Coronary artery (tissue), 2 donors: ENCODE measurements at regions not wholly inside any gene's neighbourhood (a gene's known extent, or its start where the extent isn't known, plus 50 kb on each side); places are given as distances from the start of the nearest gene placed in this dataset.

Experiments
- DNase-seq: peaks from one replicate; pipeline ENCODE4 v3.0.0-alpha.2; 2017; ENCODE audit warnings: low spot score
- H3K27ac ChIP-seq, 2 donors: fragments of 200-600 bp; sonication (generic); one replicate each; pipeline ENCODE4 v1.5.1; 2016 to 2019
- H3K4me3 ChIP-seq: fragments of 200-600 bp; sonication (generic); 2 replicates; pipeline ENCODE4 v1.5.1; 2016; ENCODE audit warnings: mild to moderate bottlenecking, moderate library complexity
- CTCF ChIP-seq: fragments of 200-600 bp; sonication (generic); IDR thresholded peaks from one replicate; pipeline ENCODE4 v1.5.1; 2019; ENCODE audit warnings: antibody characterized with exemption

GRCh38 chr7:118449797-118450567, 225.5 kb downstream of the ANKRD7 start:
- H3K4me3 ChIP-seq: no peak overlapping the region
- TF ChIP-seq CTCF: no peak
- H3K27ac ChIP-seq: no peak overlapping the region
- DNase-seq: no peak

- no peak overlapping the region for H3K27ac ChIP-seq
These were observed 227.6 kb downstream of the ANKRD7 start for GRCh38 chr7:118452128-118452527.

GRCh38 chr7:118467381-118467780, 242.9 kb downstream of the ANKRD7 start:
- TF ChIP-seq CTCF: no peak
- no peak for DNase-seq
- no peak overlapping the region for H3K4me3 ChIP-seq
- H3K27ac ChIP-seq: no peak overlapping the region

More at GRCh38 chr7:118452128-118452527, 227.6 kb downstream of the ANKRD7 start:
- H3K4me3 ChIP-seq: no peak overlapping the region
- TF ChIP-seq CTCF: no peak
- DNase-seq: no peak

- Histone ChIP-seq H3K4me3 (no peak overlapping the region), H3K27ac (no peak overlapping the region)
- no peak for DNase-seq
- no peak for TF ChIP-seq CTCF
These were observed 248.1 kb downstream of the ANKRD7 start for GRCh38 chr7:118472581-118472980.

GRCh38 chr7:118473271-118473670, 248.8 kb downstream of the ANKRD7 start:
- no peak overlapping the region for H3K27ac ChIP-seq
- DNase-seq: no peak
- no peak overlapping the region for H3K4me3 ChIP-seq
- no peak for TF ChIP-seq CTCF

- no peak for TF ChIP-seq CTCF
- H3K4me3 ChIP-seq: no peak overlapping the region
- no peak overlapping the region for H3K27ac ChIP-seq
- DNase-seq: no peak
These were observed 251.5 kb downstream of the ANKRD7 start for GRCh38 chr7:118476036-118476435.

- Histone ChIP-seq H3K27ac (no peak overlapping the region), H3K4me3 (no peak overlapping the region)
- TF ChIP-seq CTCF: no peak
- no peak for DNase-seq
These were observed 252.5 kb downstream of the ANKRD7 start for GRCh38 chr7:118477036-118477435.
